Lung (tissue), 11 donors: ENCODE measurements at regions not wholly inside any gene's neighbourhood (a gene's known extent, or its start where the extent isn't known, plus 50 kb on each side); places are given as distances from the start of the nearest gene placed in this dataset.

Experiments
- ATAC-seq: fragments of 200-7000 bp; cut with Tn5 transposase; one replicate; pipeline ENCODE4 v1.9.1; 2020; ENCODE audit warnings: moderate number of reproducible peaks; ENCODE audit not compliant: insufficient read depth, low FRiP score
- DNase-seq, 3 donors: peaks; one replicate each; pipeline ENCODE4 v3.0.0-alpha.2; 2013 to 2017
- H3K27ac ChIP-seq, 2 donors: one replicate each; pipeline ENCODE4 v1.5.1; 2013; ENCODE audit warnings: mild to moderate bottlenecking in 2 of 2, moderate library complexity in 2 of 2, control low read depth in 1 of 2, inconsistent platforms in 1 of 2, low read depth in 1 of 2, low read length in 1 of 2
- H3K27me3 ChIP-seq, 3 donors: one replicate each; pipeline ENCODE4 v1.5.1; 2013; ENCODE audit warnings: low read length in 2 of 3; ENCODE audit not compliant: control insufficient read depth in 3 of 3, insufficient read depth in 3 of 3
- H3K36me3 ChIP-seq, 4 donors: one replicate each; pipeline ENCODE4 v1.5.1; 2013; ENCODE audit warnings: low read length in 4 of 4, mild to moderate bottlenecking in 1 of 4, moderate library complexity in 1 of 4; ENCODE audit not compliant: control insufficient read depth in 4 of 4, insufficient read depth in 4 of 4
- H3K4me1 ChIP-seq, 5 donors: one replicate each; pipeline ENCODE4 v1.5.1; 2013; ENCODE audit warnings: low read length in 5 of 5, mild to moderate bottlenecking in 2 of 5, moderate library complexity in 1 of 5; ENCODE audit not compliant: control insufficient read depth in 5 of 5, insufficient read depth in 5 of 5
- H3K4me3 ChIP-seq: one replicate; pipeline ENCODE4 v1.5.1; 2013; ENCODE audit warnings: mild to moderate bottlenecking, control low read depth, moderate library complexity
- H3K9ac ChIP-seq, 2 donors: one replicate each; pipeline ENCODE4 v1.5.1; 2013; ENCODE audit warnings: low read length in 2 of 2, control low read depth in 1 of 2; ENCODE audit not compliant: insufficient read depth in 1 of 2
- H3K9me3 ChIP-seq, 4 donors: one replicate each; pipeline ENCODE4 v1.5.1; 2013; ENCODE audit warnings: low read length in 3 of 4, mild to moderate bottlenecking in 1 of 4, moderate library complexity in 1 of 4; ENCODE audit not compliant: control insufficient read depth in 4 of 4, insufficient read depth in 3 of 4
- CTCF ChIP-seq: IDR thresholded peaks from 2 replicates; pipeline ENCODE4 v1.5.1; 2012; ENCODE audit warnings: mild to moderate bottlenecking; ENCODE audit errors: control extremely low read depth, extremely low read depth
- WGBS, 2 donors: extraction: QIAGEN DNeasy Blood & Tissue Kit; methylation state at CpG; one replicate each; pipeline ENCODE4 v1.1.7; 2013; 5-methylcytosine and 5-hydroxymethylcytosine counted together
- donor health status: control.
- donor health status: control.
- donor health status: Bipolar disorder and iron deficiency.
- donor health status: healthy.
- donor health status: DM: yes; HTN: yes; CAD: no.

GRCh38 chr3:10725846-10726245, 90.2 kb upstream of the SLC6A11 start:
- H3K9me3 ChIP-seq, result peaks cover 0 to 4% (median 0%) of the 10 kb centered on the region in 4 donors
- H3K4me1 ChIP-seq, result no peaks in the 10 kb centered on the region
- no peaks in the 10 kb centered on the region for H3K36me3 ChIP-seq
- peaks cover 0 to 3% (median 2%) of the 10 kb centered on the region in 3 donors for H3K27me3 ChIP-seq
- no peak for TF ChIP-seq CTCF
- 82 to 87% methylated on average over 5 of the region's 5 CpGs for WGBS, 2 donors
- H3K27ac ChIP-seq, result no peak overlapping the region
- no peak for ATAC-seq
- H3K4me3 ChIP-seq, result no peak overlapping the region
- no peak for DNase-seq
- no peak overlapping the region for H3K9ac ChIP-seq

- peaks cover 0 to 3% (median 2%) of the 10 kb centered on the region in 3 donors for H3K27me3 ChIP-seq
- TF ChIP-seq CTCF, result no peak
- H3K9me3 ChIP-seq, result peaks cover 0 to 4% (median 0%) of the 10 kb centered on the region in 4 donors
- ATAC-seq, result no peak
- H3K4me1 ChIP-seq, result no peaks in the 10 kb centered on the region
- H3K4me3 ChIP-seq, result no peak overlapping the region
- no peak overlapping the region for H3K27ac ChIP-seq
- no peak overlapping the region for H3K9ac ChIP-seq
- 59 to 89% methylated on average over 1 of the region's 1 CpG for WGBS, 2 donors
- H3K36me3 ChIP-seq, result no peaks in the 10 kb centered on the region
- DNase-seq, result no peak
These were observed 89.2 kb upstream of the SLC6A11 start for GRCh38 chr3:10726787-10727186.

- ATAC-seq (no peak), DNase-seq (no peak)
- no peaks in the 10 kb centered on the region for H3K36me3 ChIP-seq
- no peak overlapping the region for H3K9ac ChIP-seq
- no peak for TF ChIP-seq CTCF
- 72 to 81% methylated on average over 2 of the region's 2 CpGs for WGBS, 2 donors
- no peaks in the 10 kb centered on the region for H3K27me3 ChIP-seq
- H3K9me3 ChIP-seq, result peaks cover 0 to 12% (median 6%) of the 10 kb centered on the region in 4 donors
- H3K4me3 ChIP-seq, result no peak overlapping the region
- no peak overlapping the region for H3K27ac ChIP-seq
- H3K4me1 ChIP-seq, result no peaks in the 10 kb centered on the region
These were observed 86.6 kb upstream of the SLC6A11 start for GRCh38 chr3:10729439-10729838.

- DNase-seq, result no peak
- TF ChIP-seq CTCF, result no peak
- H3K27me3 ChIP-seq, result no peaks in the 10 kb centered on the region
- H3K4me3 ChIP-seq, result no peak overlapping the region
- no peak overlapping the region for H3K9ac ChIP-seq
- no peak for ATAC-seq
- H3K9me3 ChIP-seq, result peaks cover 0 to 12% (median 5%) of the 10 kb centered on the region in 4 donors
- H3K36me3 ChIP-seq, result no peaks in the 10 kb centered on the region
- H3K27ac ChIP-seq, result no peak overlapping the region
- H3K4me1 ChIP-seq, result no peaks in the 10 kb centered on the region
These were observed 83.7 kb upstream of the SLC6A11 start for GRCh38 chr3:10732292-10732691.
